ENCODE measurements at regions not wholly inside any gene's neighbourhood (a gene's known extent, or its start where the extent isn't known, plus 50 kb on each side); places are given as distances from the start of the nearest gene placed in this dataset.

DNA sequence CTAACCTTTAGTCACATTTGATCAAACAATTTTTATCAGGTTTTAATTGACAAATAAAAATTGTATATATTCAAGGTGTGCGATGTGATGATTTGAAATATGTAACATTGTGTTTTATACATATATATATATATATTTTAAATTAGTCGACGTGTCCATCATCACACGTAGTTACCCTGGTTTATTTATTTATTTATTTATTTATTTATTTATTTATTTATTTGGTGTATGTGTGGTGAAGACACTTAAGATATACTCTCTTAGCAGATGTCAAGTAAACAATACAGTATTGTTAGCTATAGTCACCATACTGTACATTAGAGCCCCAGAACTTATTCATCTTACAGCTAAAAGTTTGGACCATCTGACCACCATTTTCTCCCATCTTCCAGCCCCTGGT lies 224.9 kb upstream of the HHIP start:
- TF ChIP-seq FOXA1 (IDR thresholded peaks at IDR 0.05) (no peak), SUZ12 (IDR thresholded peaks at IDR 0.05) (no peak), L3MBTL2 (conservative IDR thresholded peaks at IDR 0.05) (no peak), BHLHE40 (IDR thresholded peaks at IDR 0.05; ENCODE audit: borderline replicate concordance) (no peak), FOXM1 (IDR thresholded peaks at IDR 0.05; ENCODE audit: borderline replicate concordance) (no peak), SP1 (IDR thresholded peaks at IDR 0.05) (no peak), HDGF (IDR thresholded peaks at IDR 0.05; ENCODE audit: borderline replicate concordance) (no peak), TARDBP (IDR thresholded peaks at IDR 0.05) (no peak), CTBP1 (IDR thresholded peaks at IDR 0.05; ENCODE audit: borderline replicate concordance) (no peak), NFRKB (IDR thresholded peaks at IDR 0.05) (no peak), ELF4 (IDR thresholded peaks at IDR 0.05) (no peak), FOXK2 (IDR thresholded peaks at IDR 0.05) (no peak), LEF1 (IDR thresholded peaks at IDR 0.05; ENCODE audit: borderline replicate concordance) (no peak), ARNT (IDR thresholded peaks at IDR 0.05) (no peak)

Data from HEK293T (cell line).